HT-29 (cell line): ENCODE measurements at regions not wholly inside any gene's neighbourhood (a gene's known extent, or its start where the extent isn't known, plus 50 kb on each side); places are given as distances from the start of the nearest gene placed in this dataset.
"Not testable (repeated sequence)": the region's sequence is repeated elsewhere in the genome, so short reads cannot be mapped to it uniquely, and the experiment has no call there.

Experiments used
- DNase-seq: peaks from one replicate; pipeline ENCODE4 v3.0.0-alpha.2; 2015; ENCODE audit warnings: low spot score

DNA sequence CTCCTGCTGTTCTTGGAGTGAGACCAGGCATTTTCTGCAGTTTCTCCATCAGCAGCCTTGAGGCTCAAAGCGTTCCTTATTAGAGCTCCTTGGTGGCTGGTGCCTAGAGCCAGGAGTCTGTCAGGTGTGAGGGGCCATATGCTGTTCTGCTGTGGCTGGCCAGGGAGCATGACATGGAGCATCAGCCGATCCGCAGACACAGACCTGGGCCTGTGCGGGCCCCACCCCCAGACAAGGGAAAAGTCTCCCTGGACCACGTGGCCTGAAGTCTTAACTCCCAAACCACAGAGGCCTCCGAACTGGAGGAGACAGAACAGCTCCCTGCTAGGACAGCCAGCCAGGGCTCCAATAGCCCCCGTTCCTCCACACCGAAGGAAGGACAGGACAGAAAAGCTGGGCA lies 162.7 kb upstream of the CIBAR2 start:
- no peak for DNase-seq

DNA sequence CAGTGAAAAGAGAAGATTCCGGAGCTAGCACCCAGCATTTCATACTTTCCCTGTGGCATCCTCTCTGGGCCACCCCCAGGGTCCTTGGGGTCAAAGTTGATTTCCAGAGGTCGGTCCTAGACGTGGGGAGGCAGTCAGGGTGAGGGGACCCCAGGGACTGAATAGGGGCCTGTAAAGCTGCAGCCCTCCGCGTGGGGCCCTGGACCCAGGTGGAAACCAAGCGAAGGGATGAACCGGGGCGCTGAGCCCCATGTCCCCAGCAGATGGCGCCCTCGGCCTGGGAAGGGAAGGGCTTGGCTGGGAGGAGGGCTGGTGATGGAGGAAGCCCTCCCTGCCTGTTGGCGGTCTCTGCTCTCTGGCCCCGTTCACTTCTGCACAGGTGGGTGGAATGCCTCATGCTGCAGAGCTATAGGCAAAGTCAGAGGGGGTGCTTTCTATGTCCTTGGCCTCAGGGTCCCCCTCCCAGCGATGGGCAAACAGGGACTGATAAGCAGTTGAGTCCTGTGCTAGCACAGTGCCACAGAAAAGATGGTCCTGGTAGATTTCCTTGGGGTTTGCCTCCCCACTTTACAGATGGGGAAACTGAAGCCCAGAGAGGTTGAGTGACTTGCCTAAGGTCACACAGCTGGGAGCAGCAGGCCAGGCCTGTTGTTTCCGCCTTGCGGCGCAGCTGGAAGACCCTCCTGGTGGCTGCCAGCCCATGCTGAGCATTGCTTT lies 163.4 kb upstream of the CIBAR2 start:
- peak; percentile 81 for DNase-seq

- DNase-seq: no peak
Observed at GRCh38 chr16:85276258-85276657, 164.0 kb upstream of the CIBAR2 start.

DNA sequence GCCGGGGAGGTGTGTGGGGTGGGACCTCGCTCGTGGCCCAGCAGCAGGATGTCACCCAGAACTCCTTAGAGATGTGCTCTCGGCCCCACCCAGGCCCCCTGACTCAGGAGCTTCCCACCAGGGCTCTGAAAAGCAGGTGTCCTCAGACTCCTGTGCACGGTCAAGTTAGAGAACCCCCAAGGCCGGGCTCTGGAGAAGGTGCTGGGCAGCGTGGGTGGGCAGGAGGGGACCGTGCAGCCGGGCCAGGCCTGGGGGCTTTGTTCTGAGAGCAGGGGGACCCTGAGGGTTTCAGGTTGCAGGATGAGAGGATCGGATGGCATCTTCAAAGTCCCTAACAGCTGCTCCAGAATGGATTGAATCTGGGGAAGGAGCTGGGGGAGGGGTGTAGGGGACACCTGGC lies 164.4 kb upstream of the CIBAR2 start:
- DNase-seq: no peak

DNA sequence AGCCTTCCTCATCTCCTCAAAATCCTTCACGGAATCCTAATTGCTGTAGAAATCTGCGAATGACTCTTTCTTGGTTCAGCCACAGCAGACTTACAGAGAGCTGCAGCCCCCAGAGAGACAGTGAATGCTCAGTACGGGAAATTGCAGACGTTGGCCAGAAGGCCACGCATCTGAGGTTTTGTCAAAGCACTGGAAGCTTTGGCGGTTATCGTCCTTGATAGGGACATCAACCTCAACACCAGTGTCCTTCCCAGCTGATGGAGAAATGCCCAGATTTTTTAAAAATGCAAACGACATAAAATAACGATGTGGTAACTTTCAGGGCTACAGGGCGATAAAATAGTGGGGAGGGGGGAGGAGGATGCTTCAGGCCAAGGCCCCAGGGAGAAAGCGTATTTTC lies 166.6 kb upstream of the CIBAR2 start:
- DNase-seq: no peak

DNA sequence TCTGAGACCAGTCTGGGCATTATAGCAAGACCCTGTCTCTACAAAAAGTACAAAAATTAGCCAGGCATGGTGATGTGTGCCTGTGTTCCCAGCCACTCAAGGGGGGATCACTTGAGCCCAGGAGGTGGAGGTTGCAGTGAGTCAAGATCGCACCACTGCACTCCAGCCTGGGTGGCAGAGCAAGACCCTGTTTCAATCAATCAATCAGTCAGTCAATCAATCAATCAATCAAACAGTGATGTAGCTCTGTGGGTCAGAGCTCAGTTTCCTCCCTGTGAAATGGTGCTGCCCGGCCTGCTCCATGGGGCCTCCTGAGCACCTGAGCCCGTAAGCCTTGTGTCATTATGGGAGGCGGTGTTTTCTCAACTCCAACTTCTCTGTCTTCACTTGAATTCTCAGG lies 167.1 kb upstream of the CIBAR2 start:
- no peak for DNase-seq

DNA sequence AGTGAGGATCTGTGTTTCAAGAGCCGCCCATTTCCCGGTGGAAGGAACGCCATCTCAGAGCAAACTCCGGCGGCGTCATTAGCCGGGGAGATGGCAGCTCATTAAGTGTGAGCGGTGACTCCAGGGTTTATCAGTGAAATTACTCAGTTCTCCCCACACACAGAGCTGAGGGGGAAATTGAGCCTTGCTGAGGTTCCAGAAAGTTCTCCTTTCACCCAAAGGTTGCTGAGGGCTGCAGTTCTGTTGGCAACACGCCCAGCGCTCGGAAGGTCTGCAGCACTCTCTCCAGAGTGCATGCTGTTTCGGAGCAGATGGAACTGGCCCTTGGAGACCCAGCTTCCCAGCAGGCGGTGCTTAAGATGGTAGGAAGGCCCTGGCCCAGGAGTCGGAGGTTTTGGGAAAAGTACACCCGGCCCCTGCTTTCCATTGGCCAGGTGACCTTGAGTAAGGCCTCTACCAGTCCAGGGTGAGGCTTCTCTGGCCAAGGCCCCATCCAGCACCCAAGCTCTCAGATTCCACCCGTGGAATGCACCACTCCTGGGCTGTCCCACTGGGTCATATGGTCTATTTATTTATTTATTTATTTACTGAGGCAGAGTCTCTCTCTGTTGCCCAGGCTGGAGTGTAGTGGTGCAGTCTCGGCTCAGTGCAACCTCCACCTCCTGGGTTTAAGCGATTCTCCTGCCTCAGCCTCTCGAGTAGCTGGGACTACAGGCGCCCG lies 167.7 kb upstream of the CIBAR2 start:
- no peak for DNase-seq

DNA sequence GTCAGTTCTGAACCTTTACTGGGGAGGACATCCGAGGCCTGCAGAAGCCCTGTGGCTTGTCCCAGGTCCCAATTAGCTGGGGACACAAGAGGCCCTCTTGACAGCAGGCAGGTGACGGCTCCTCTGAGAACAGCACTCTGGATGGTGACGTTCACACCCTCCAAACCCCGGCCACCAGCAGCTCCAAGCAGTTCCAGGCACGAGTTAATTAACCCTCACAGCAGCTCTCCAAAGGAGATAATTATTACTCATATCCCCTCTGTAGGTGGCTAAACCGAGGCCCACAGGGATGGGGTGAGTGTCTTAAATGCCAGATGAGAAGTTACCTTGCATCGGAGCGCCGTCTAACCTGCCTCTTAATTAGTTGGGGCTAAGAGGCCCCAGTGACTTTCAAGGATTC lies 168.9 kb upstream of the CIBAR2 start:
- no peak for DNase-seq

DNA sequence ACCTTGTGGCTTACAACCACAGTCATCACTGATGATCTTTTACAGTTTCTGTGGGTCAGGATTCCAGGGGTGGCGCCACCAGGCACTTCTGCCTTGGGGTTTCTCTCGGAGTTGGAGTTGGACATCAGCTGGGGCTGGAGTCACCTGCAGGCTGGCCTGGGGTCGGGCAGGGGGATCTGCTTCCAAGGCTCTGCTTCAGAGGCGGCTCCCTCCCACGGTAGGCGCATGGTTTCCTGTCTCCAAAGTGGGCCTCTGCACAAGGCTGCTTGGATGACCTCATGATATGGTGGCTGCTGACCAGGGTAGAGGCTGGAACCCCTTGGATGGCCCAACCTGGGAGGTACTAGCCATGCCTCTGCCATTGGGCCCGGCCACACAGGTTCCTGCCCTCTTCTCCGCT lies 170.6 kb upstream of the CIBAR2 start:
- no peak for DNase-seq

DNA sequence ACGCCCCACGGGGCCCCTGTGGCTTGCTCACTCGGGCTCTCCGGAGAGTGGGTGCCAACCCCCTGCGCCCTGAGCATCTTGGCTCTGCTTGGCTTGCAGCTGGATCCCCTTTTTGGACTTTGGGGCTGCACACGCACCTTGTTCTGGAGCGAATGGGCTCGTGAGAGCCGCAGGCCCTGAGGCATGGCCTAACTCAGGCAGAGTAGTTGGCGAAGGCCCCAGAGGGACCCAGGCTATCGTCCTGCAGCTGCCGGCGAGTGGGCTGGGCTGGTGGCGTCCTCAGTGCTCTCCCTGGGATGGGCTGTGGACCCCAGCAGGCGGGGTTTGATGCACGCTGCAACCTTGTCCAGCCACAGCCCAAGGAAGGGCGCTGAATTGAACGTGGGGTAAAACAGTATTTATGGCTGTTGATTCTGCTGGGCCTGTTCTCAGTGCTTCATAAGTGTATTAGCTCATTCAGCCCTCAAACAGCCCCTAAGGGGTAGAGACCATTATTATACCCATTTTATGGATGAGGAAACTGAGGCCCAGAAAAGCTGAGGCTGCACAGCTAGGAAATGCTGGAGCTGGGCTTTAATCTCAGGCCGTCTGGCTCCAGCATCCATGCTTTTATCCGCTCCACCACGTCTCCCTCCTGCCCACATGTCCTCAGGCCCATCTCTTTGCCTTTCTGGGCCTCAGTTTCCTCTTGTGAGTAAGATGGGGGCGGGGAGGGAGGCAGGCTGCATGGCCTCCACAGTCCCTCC lies 171.2 kb upstream of the CIBAR2 start:
- DNase-seq: no peak

DNA sequence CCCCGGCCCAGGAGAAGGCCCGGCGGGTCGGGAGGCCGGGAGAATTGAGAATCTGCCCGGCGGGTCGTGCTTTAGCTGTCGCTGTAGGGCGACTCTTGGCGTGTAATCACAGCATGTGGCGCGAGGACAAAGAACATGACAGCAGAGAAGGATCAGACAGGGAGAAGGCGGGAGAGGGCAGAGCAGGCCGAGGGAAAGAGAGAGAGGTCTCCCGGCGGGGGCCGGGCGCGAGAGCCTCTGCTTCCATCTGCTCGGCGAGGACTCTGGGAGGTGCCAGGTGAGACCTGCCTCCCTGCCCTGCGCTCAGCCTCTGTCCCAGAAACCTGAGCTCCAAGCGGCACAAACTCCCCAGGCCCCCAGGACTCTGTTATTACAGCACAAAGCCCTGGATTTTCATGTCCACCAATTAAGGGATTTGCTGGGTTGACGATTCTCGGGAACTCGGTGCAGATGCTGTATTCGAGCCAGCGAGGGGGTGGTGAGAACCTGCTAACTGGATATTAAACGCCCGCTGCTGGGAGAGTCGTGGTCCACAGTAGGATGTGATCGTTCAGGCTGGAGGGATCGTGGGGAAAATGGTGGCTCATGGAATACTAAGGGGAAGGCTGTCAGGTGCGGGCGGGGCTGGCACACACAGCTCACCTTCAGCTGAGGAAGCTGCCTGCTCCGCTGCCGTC lies 172.0 kb upstream of the CIBAR2 start:
- DNase-seq: no peak

GRCh38 chr16:85285681-85286065 lies 173.4 kb upstream of the CIBAR2 start:
- no peak for DNase-seq

DNA sequence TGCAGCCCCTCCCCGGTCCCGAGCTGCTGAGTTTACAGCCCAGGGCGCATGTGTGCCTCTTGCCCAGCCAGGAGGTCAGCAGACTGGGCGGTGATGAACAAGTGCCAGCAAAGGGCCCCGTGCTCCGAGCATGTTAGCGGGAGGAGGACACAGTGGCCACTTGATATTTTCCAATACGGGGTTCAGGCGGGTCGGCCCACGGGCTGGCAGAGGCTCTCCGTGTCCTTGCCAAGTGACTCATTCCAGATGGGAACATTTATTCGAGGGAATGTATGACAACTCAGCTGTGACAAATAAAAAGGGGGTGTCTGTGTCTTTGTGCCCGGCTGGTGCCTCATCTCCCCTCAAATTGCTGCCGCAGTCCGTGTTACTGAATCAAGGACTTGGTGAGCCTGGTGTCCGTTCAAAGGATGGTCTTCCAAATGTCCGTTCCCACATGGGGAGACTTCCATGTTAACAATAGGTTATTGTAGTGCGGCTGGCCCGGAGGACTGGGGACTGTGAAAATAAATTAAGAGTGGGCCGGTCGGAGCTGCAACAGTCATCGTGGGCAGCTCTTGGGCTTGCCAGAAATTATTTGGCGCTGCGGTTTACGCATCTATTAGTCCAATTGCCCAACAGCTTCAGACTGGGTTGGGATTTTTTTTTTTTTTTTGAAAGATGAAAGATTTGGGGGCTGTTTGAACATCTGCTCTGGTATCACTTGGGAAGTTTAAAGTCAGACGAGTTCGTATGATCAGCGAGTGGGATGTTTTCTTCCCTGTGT lies 174.0 kb upstream of the CIBAR2 start:
- DNase-seq: no peak

GRCh38 chr16:85286951-85287814 lies 174.9 kb upstream of the CIBAR2 start:
- DNase-seq: no peak

DNA sequence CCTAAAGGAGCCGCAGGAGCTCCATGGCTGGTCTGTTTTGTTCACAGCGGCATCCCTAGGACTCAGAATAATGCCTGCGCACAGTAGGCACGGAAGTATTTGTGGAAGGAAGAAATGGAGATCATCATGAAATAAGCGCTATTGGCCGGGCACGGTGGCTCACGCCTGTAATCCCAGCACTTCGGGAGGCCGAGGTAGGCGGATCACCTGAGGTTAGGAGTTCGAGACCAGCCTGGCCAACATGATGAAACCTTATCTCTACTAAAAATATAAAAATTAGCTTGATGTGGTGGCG lies 175.5 kb upstream of the CIBAR2 start:
- DNase-seq: not testable (repeated sequence)

DNA sequence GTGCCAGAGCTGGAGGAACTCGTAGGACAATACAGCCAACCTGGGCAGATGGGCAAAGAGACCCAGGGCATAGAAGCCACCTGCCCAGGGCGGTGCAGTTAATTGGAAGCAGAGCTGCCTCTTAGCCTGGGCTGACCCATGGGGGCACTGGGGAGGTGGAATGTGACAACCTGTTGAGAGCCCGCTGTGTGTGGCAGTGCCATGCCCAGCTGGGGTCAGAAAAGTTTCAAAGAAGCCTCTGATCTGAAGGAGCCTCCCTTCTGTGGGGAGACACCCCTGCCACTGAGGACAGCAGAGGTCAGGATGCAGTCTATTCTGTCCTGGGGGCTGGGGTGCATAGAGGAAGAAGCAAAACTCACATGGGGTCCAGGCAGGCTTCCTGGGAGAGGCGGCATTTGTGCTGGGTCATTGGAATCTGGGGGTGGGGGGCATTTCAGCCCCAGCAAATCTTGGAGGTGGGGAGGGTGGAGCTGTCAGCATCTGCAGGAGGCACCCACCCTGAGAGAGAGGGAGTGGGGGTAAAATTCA lies 176.1 kb upstream of the CIBAR2 start:
- no peak for DNase-seq

- no peak for DNase-seq
Observed at GRCh38 chr16:85288869-85289660, 176.8 kb upstream of the CIBAR2 start.

DNA sequence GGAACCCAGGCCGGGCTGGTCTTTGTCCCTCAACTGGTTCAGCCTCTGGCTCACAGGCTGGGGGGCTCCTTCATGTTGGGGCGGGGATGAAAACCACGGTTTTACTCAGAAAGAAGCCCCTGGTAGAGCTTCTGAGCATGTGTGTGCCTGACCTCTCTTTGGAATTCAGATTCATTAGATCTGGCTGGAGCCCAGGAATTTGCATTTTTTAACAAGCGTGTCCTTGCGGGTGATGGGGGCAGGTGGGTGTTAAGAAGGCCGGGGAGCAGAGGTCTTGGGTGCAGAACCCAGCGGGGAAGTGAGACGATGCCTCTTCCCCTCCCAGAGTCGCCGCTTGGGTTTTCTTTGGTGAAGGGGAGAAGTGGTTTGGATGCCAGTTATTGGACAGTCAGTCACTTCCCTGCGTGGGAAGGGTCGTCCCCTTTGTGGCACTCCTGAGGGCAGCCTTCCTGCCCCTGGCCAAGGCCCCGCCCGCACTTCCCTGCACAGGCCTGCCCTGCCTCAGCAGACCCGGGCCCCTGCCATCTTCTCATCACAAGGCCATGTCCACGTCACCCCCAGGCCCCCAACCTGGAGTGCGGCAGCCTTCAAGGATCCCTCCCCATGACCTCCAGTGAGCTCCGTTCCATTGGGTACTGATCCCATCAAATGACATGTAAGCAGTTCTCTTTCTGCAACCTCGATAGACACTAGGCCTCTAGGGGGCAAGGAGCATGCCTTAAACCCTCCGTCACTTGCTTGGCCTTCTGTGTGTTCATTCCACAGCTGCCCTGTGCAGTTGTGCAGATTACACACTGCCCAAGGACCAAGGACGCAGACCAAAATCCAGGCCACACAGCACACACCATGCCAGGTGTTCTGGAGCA lies 177.7 kb upstream of the CIBAR2 start:
- no peak for DNase-seq
